ENCODE measurements at regions not wholly inside any gene's neighbourhood (a gene's known extent, or its start where the extent isn't known, plus 50 kb on each side); places are given as distances from the start of the nearest gene placed in this dataset.

DNA sequence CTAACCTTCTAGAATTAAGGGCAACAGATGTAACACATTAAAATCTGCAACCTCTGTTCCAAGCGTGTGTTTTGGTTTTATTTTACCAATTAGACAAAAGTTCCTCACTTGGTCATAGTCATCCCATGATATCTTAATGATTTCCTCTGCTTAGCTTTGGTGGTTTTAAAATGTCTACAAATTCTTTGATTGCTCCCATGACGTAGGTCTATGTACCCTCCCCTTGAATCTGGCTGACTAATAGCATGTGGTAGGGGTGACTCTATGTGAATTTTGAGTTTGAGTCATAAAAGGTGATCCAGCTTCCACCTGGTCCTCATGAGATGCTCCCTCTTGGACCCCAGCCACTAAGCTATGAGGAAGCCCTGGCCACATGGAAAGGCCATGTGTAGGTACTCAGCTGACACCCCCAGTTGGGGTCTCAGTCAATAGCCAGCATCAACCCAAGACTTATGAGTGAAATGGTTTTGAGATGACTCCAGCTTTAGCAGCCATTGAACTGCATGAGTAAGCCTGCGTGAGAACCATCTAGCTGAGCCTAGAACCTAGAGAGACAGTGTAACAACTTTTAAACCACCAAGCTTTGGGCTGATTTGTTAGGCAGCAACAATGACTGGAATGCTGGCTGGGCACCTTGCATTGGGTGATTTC, 247.1 kb downstream of the MSRB3 start:
- WGBS, result 63% methylated on average over 2 of the region's 3 CpGs
- no peaks in the 10 kb centered on the region for H3K4me1 ChIP-seq
- no peak for TF ChIP-seq POLR2A (IDR thresholded peaks at IDR 0.05)
- peaks cover 5% of the 10 kb centered on the region for H3K9me3 ChIP-seq
- no peak overlapping the region for H3K27ac ChIP-seq
- DNase-seq (ENCODE audit: low spot score in 2 of 2), result no peak
- no peaks in the 10 kb centered on the region for H3K36me3 ChIP-seq
- no peaks in the 10 kb centered on the region for H3K27me3 ChIP-seq
- no peak overlapping the region for H3K4me3 ChIP-seq

DNA sequence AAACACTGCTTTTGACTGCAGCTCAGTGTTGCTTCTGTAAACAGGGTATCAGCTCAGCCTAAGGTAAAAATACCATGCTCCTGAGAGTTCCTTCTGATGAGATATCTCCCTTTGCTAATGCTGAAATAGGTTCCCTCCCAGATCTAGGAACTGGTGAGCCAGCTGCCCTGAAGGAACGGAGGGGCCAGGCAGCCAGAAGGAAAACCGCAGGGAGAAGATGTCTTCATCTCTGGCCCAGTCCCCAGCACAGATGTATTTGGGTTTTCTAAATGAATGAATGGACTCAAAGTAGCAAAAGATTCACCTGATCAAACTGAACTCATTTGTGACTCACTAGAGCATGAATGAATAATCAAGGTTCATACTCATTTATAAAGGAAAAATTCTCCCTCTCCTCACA, 247.8 kb downstream of the MSRB3 start:
- TF ChIP-seq POLR2A (IDR thresholded peaks at IDR 0.05) (no peak), POLR2AphosphoS5 (IDR thresholded peaks at IDR 0.05) (no peak), EP300 (IDR thresholded peaks at IDR 0.05) (no peak)
- TF ChIP-seq, protein P1, sequence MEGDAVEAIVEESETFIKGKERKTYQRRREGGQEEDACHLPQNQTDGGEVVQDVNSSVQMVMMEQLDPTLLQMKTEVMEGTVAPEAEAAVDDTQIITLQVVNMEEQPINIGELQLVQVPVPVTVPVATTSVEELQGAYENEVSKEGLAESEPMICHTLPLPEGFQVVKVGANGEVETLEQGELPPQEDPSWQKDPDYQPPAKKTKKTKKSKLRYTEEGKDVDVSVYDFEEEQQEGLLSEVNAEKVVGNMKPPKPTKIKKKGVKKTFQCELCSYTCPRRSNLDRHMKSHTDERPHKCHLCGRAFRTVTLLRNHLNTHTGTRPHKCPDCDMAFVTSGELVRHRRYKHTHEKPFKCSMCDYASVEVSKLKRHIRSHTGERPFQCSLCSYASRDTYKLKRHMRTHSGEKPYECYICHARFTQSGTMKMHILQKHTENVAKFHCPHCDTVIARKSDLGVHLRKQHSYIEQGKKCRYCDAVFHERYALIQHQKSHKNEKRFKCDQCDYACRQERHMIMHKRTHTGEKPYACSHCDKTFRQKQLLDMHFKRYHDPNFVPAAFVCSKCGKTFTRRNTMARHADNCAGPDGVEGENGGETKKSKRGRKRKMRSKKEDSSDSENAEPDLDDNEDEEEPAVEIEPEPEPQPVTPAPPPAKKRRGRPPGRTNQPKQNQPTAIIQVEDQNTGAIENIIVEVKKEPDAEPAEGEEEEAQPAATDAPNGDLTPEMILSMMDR (IDR thresholded peaks at IDR 0.05), result no peak
- Histone ChIP-seq H3K4me1 (no peaks in the 10 kb centered on the region), H3K36me3 (no peaks in the 10 kb centered on the region), H3K9me3 (peaks cover 5% of the 10 kb centered on the region), H3K27ac (no peak overlapping the region), H3K4me3 (no peak overlapping the region), H3K27me3 (no peaks in the 10 kb centered on the region)
- DNase-seq (ENCODE audit: low spot score in 2 of 2), result no peak
- WGBS, result 58% methylated on average over 2 of the region's 2 CpGs

DNA sequence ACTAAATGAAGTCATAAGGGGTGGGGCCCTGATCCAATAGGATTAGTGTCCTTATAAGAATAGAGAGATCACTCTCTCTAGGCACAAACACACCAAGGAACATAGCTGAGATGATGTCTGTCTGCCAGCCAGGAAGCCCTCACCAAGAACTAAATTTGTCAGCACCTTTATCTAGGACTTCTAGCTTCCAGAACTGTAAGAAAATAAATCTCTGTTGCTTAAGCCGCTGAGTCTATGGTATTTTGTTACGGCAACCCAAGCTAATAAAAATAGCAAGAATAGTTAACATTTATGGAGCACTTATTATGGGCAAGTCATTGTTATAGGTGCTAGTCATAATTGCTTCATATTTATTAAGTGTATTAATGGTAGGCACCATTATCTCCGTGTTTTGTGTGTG, 249.6 kb downstream of the MSRB3 start:
- WGBS, result 94% methylated on average over 3 of the region's 3 CpGs
- DNase-seq (ENCODE audit: low spot score in 2 of 2), result no peak
- Histone ChIP-seq H3K27me3 (no peaks in the 10 kb centered on the region), H3K4me3 (no peak overlapping the region), H3K27ac (no peak overlapping the region), H3K9me3 (peaks cover 5% of the 10 kb centered on the region), H3K36me3 (no peaks in the 10 kb centered on the region), H3K4me1 (peaks cover under 1% of the 10 kb centered on the region)
- no peak for TF ChIP-seq EP300 (IDR thresholded peaks at IDR 0.05)
- TF ChIP-seq POLR2AphosphoS5 (IDR thresholded peaks at IDR 0.05), result no peak
- TF ChIP-seq POLR2A (IDR thresholded peaks at IDR 0.05), result no peak
- TF ChIP-seq, protein P1 (IDR thresholded peaks at IDR 0.05), result no peak

DNA sequence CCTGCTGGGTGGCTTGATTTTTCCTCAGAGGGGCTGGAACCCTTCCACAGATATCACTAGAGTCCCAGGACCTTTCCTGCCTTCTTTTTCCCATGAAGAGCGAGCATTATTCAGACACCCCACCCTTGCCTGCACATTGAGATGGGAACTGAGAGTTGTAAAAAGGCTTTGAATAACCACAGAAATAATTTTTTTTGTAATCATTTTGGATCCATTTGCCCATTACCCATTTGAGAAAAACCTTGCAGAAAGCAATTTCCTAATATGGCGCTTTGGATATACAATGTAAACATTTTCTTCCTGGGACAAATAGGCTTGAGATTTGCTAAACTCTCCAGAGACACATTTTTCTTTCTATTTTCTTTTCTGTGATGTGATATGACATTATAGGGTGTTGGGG, 250.6 kb downstream of the MSRB3 start:
- Histone ChIP-seq H3K27me3 (no peaks in the 10 kb centered on the region), H3K27ac (no peak overlapping the region), H3K4me1 (peaks cover 4% of the 10 kb centered on the region), H3K9me3 (peaks cover 5% of the 10 kb centered on the region), H3K4me3 (no peak overlapping the region), H3K36me3 (no peaks in the 10 kb centered on the region)
- no peak for DNase-seq (ENCODE audit: low spot score in 2 of 2)
- 94% methylated on average over 2 of the region's 2 CpGs for WGBS
- TF ChIP-seq EP300 (IDR thresholded peaks at IDR 0.05), result no peak
- TF ChIP-seq POLR2AphosphoS5 (IDR thresholded peaks at IDR 0.05), result no peak
- TF ChIP-seq POLR2A (IDR thresholded peaks at IDR 0.05), result no peak
- TF ChIP-seq, protein P1 (IDR thresholded peaks at IDR 0.05), result no peak

DNA sequence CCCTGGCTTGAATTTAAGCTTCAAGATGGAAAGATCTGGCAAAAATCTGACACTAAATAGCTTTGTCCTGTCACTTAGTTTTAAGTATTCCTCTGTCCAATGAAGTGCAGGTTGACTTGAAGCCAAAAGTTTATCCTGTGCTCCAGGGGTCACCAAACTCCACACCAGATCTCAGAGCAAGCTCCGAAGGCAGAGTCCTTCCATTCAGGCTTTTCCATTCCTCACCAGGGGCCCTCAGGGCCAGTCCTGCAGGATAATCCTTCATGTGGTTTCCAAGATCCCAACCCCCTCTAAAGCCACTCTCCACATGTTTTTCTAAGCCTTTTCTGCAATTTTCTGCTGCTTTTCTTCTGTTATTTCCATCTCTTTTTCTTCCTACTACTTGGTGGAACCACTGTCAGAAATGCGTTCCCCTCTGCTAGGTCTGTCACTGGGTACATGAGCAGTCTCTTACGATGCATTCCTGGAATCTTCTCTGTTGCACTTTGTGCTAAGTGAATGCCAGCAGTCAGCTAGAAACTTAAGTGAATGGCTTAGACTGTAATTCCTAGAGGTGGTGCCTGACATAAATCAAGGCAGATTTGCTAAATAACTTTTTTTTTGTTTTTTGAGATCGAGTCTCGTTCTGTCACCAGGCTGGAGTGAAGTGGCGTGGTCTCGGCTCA, 251.4 kb downstream of the MSRB3 start:
- WGBS, result 84% methylated on average over 7 of the region's 7 CpGs

More for the DNA sequence above, 251.4 kb downstream of the MSRB3 start:
- TF ChIP-seq POLR2AphosphoS5 (IDR thresholded peaks at IDR 0.05) (no peak), POLR2A (IDR thresholded peaks at IDR 0.05) (no peak), EP300 (IDR thresholded peaks at IDR 0.05) (no peak)
- TF ChIP-seq, protein P1 (IDR thresholded peaks at IDR 0.05), result no peak
- Histone ChIP-seq H3K4me3 (no peak overlapping the region), H3K27me3 (no peaks in the 10 kb centered on the region), H3K27ac (no peak overlapping the region), H3K36me3 (no peaks in the 10 kb centered on the region), H3K4me1 (peaks cover 4% of the 10 kb centered on the region), H3K9me3 (peaks cover 5% of the 10 kb centered on the region)
- no peak for DNase-seq (ENCODE audit: low spot score in 2 of 2)
